ENCODE measurements at regions not wholly inside any gene's neighbourhood (a gene's known extent, or its start where the extent isn't known, plus 50 kb on each side); places are given as distances from the start of the nearest gene placed in this dataset.

- TF ChIP-seq CTCF (IDR thresholded peaks at IDR 0.05; ENCODE audit: extremely low read depth in 1 of 2, insufficient read depth in 1 of 2, low read depth in 1 of 2, low read length in 2 of 2): no peak
- TF ChIP-seq EZH2 (IDR thresholded peaks at IDR 0.05; ENCODE audit: borderline replicate concordance, low read depth, low read length, severe bottlenecking): no peak
- TF ChIP-seq POLR2AphosphoS5 (IDR thresholded peaks at IDR 0.05; ENCODE audit: insufficient read depth, low read depth, low read length): no peak
Measured at GRCh38 chr4:122326908-122327307, 51.9 kb upstream of the ADAD1 start.
